Activated CD8-positive, alpha-beta T cell treated with anti-CD3 and anti-CD28 coated beads, Interleukin-2, amount 10 ng/mL, durations not matched to agents 7 days and 5 days (primary cell): ENCODE measurements at regions not wholly inside any gene's neighbourhood (a gene's known extent, or its start where the extent isn't known, plus 50 kb on each side); places are given as distances from the start of the nearest gene placed in this dataset.

ENCODE experiments used
- ATAC-seq: fragments of 150-1000 bp; cut with Tn5 transposase; one replicate; pipeline ENCODE4 v1.10.0; 2021; ENCODE audit warnings: moderate library complexity
- CTCF ChIA-PET: fragments of 350-600 bp; sonication (Branson Sonifier 250); formaldehyde crosslinking; loops from one replicate; lab custom pipeline; 2021; ENCODE audit warnings: antibody characterized with exemption; lab: Charles Lee
- POLR2A ChIA-PET: fragments of 350-600 bp; sonication (Branson Sonifier 250); formaldehyde crosslinking; loops from one replicate; lab custom pipeline; 2021; ENCODE audit warnings: antibody characterized with exemption; lab: Charles Lee
- DNase-seq: peaks from one replicate; pipeline ENCODE4 v3.0.0-alpha.2; 2020
- H3K27ac Mint-ChIP-seq: one replicate; pipeline ENCODE4 v1.8.0; 2021; ENCODE audit warnings: mild to moderate bottlenecking, mixed read lengths
- H3K27me3 Mint-ChIP-seq: one replicate; pipeline ENCODE4 v1.8.0; 2021; ENCODE audit warnings: low read depth, mixed read lengths
- H3K36me3 Mint-ChIP-seq: one replicate; pipeline ENCODE4 v1.8.0; 2021; ENCODE audit warnings: low read depth, mixed read lengths
- H3K4me1 Mint-ChIP-seq: one replicate; pipeline ENCODE4 v1.8.0; 2021; ENCODE audit warnings: low read depth, mixed read lengths
- H3K4me3 Mint-ChIP-seq: one replicate; pipeline ENCODE4 v1.8.0; 2021; ENCODE audit warnings: mild to moderate bottlenecking, mixed read lengths
- H3K9me3 Mint-ChIP-seq: one replicate; pipeline ENCODE4 v1.8.0; 2022; ENCODE audit warnings: mixed read lengths; ENCODE audit not compliant: insufficient read depth

GRCh38 chr15:98257290-98257689 is 296.8 kb downstream of the ARRDC4 start:
- CTCF ChIA-PET, result no interaction called here
- H3K27me3 Mint-ChIP-seq, result no peaks in the 10 kb centered on the region
- no peak overlapping the region for H3K4me3 Mint-ChIP-seq
- DNase-seq (no peak), ATAC-seq (no peak)
- no peaks in the 10 kb centered on the region for H3K4me1 Mint-ChIP-seq
- POLR2A ChIA-PET, result no interaction called here
- no peaks in the 10 kb centered on the region for H3K36me3 Mint-ChIP-seq
- no peaks in the 10 kb centered on the region for H3K9me3 Mint-ChIP-seq
- no peak overlapping the region for H3K27ac Mint-ChIP-seq

- Mint-ChIP-seq H3K27ac (no peak overlapping the region), H3K27me3 (no peaks in the 10 kb centered on the region), H3K4me1 (no peaks in the 10 kb centered on the region), H3K4me3 (no peak overlapping the region), H3K36me3 (no peaks in the 10 kb centered on the region), H3K9me3 (peaks cover 5% of the 10 kb centered on the region)
- no peak for ATAC-seq
- ChIA-PET CTCF (interaction anchor here (0.6 kb wide), 1 partner anchor 80 kb away, joined by 3 read pairs; no protein-coding TSS in a partner anchor), POLR2A (no interaction called here)
- DNase-seq, result no peak
Observed at GRCh38 chr15:98263787-98264186, 303.3 kb downstream of the ARRDC4 start.

- H3K27ac Mint-ChIP-seq, result no peak overlapping the region
- no peak for ATAC-seq
- no peaks in the 10 kb centered on the region for H3K36me3 Mint-ChIP-seq
- ChIA-PET CTCF (no interaction called here), POLR2A (no interaction called here)
- no peaks in the 10 kb centered on the region for H3K27me3 Mint-ChIP-seq
- H3K4me3 Mint-ChIP-seq, result no peak overlapping the region
- no peaks in the 10 kb centered on the region for H3K4me1 Mint-ChIP-seq
- DNase-seq, result no peak
- H3K9me3 Mint-ChIP-seq, result peaks cover 5% of the 10 kb centered on the region
Observed at GRCh38 chr15:98266295-98266694, 305.8 kb downstream of the ARRDC4 start.

DNA sequence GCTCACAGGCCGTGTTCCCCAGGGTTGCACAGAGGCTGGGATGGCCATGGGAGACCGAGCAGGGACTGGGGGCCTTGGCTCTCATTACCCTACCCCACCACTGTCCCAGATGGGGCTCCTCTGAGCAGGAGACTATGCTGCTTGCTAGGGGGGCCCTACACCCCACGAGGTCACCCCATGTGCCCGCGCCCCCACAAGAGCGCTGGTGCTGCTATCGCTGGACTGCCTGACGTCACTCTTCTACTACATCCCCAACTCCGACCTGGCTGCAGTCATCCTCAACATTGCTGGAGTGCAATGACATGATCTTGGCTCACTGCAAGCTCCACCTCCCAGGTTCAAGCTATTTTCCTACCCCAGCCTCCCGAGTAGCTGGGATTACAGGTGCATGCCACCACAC is 307.7 kb downstream of the ARRDC4 start:
- Mint-ChIP-seq H3K9me3 (peaks cover 5% of the 10 kb centered on the region), H3K4me3 (no peak overlapping the region), H3K27me3 (no peaks in the 10 kb centered on the region), H3K36me3 (no peaks in the 10 kb centered on the region), H3K4me1 (no peaks in the 10 kb centered on the region), H3K27ac (no peak overlapping the region)
- ChIA-PET CTCF (no interaction called here), POLR2A (no interaction called here)
- no peak for DNase-seq
- no peak for ATAC-seq

- POLR2A ChIA-PET, result no interaction called here
- CTCF ChIA-PET, result no interaction called here
- Mint-ChIP-seq H3K27ac (no peak overlapping the region), H3K27me3 (no peaks in the 10 kb centered on the region), H3K4me3 (no peak overlapping the region), H3K4me1 (no peaks in the 10 kb centered on the region), H3K9me3 (no peaks in the 10 kb centered on the region), H3K36me3 (no peaks in the 10 kb centered on the region)
- DNase-seq, result no peak
- no peak for ATAC-seq
Observed at GRCh38 chr15:98272625-98273024, 312.1 kb downstream of the ARRDC4 start.

DNA sequence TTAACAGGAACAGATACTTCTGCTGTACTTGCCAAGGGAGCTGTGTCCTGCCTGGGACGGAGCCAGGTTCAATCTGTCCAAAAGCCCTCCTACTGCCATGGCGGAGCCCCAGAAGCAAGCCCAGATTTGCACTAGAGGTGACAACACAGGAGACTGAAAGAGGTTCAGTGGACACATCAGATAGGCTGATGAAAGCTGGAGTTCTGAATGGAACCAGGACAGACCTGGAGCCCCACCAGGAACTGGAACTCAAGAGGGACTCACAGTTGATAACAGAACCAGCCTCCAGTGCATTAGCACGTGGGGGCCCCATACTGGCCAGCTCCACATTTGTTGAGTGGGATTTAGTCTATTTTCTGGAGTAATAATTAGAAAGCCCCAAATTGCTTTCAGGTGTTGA is 315.5 kb downstream of the ARRDC4 start:
- CTCF ChIA-PET, result no interaction called here
- Mint-ChIP-seq H3K27ac (no peak overlapping the region), H3K27me3 (no peaks in the 10 kb centered on the region), H3K4me3 (no peak overlapping the region), H3K4me1 (no peaks in the 10 kb centered on the region), H3K9me3 (no peaks in the 10 kb centered on the region), H3K36me3 (no peaks in the 10 kb centered on the region)
- ATAC-seq, result no peak
- POLR2A ChIA-PET, result no interaction called here
- no peak for DNase-seq

- Mint-ChIP-seq H3K27ac (no peak overlapping the region), H3K9me3 (no peaks in the 10 kb centered on the region), H3K36me3 (no peaks in the 10 kb centered on the region), H3K27me3 (no peaks in the 10 kb centered on the region), H3K4me1 (no peaks in the 10 kb centered on the region), H3K4me3 (no peak overlapping the region)
- CTCF ChIA-PET, result no interaction called here
- ATAC-seq (no peak), DNase-seq (no peak)
- POLR2A ChIA-PET, result no interaction called here
Observed at GRCh38 chr15:98277602-98278001, 317.1 kb downstream of the ARRDC4 start.

DNA sequence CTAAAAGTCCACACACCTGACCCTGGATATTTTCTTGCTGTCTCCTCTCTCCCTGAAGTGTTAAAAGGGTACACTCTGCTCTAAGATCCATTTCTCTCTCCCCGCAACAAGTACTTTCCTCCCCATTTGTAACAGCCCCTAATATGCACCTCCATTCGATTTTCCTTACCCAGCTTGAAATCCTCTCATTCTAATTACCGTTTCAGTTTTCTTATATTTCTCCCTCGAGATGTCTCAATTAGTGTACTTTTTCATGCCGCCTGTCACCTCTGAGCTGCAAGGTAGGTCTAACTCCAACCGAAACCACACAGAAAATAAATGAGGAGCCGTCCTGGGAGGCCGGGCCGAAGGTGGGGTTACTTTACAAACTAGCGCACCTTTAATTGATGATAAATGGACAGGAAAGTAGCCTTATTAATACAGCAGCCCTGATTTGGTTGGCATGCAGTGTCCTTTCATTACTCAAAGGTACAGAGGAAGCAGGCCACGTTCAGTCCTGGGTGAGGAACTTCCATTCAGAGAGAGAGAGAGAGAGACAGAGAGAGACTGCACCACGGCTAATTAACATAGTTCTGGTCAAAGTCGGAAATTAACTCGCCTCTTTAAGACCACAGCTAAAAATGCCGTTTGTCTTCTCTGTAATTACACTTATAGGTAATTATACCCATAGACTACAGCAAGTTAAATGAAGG is 319.9 kb downstream of the ARRDC4 start:
- Mint-ChIP-seq H3K27ac (no peak overlapping the region), H3K27me3 (no peaks in the 10 kb centered on the region), H3K4me1 (no peaks in the 10 kb centered on the region), H3K9me3 (no peaks in the 10 kb centered on the region), H3K4me3 (no peak overlapping the region), H3K36me3 (no peaks in the 10 kb centered on the region)
- ChIA-PET POLR2A (no interaction called here), CTCF (no interaction called here)
- ATAC-seq, result no peak
- no peak for DNase-seq

DNA sequence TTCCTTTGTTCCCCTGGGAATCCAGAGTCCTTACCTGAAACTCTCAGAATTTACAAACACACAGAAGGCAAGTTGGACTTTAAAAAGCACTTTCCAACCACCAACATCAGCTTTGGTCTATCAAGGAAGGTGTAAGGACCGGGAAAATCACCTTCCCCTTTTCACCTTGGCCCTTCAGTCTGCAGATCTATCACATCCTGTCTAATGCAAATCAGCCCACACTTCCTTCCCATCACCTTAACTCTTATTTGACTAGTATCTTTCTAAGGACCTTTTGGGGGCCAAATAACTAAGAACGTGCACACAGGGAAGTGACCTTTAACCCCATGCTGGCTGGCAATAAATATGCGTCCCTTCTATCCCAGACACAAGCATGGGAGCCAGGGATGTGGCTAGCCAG is 320.6 kb downstream of the ARRDC4 start:
- no peak for ATAC-seq
- no peaks in the 10 kb centered on the region for H3K27me3 Mint-ChIP-seq
- POLR2A ChIA-PET, result no interaction called here

DNA sequence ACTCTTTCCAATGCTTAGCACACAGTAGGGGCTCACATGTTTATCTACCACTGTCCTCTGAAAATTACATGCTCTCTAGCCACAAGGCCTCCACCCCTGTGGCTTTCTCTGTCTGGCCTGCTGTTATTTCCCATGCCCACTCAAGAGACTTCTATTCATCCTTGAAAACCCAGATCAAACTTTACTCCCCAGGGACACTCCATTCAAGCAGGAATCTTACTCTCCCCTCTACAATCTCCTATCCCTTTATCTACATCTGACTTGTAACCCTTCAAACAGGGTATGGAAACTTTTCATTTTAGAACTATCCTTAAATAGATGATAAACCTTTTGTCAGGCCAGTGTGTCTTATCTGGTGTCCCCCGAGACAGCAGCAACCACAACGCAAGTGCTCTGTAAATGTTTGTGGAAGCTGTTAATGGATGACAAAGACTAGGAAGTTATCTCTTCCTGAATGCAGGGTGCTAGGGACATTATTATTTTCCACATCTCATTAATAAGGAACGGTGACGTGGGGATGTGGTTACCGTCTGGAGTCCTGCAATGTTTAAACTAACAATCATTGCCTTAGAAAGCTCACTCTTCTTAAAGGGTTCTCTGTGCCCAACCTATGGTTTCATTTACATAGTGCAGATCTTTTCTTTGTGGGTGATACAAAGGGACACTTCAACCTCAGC is 322.3 kb downstream of the ARRDC4 start:
- ChIA-PET CTCF (no interaction called here), POLR2A (no interaction called here)
- Mint-ChIP-seq H3K9me3 (no peaks in the 10 kb centered on the region), H3K4me1 (no peaks in the 10 kb centered on the region), H3K36me3 (no peaks in the 10 kb centered on the region), H3K27ac (no peak overlapping the region), H3K4me3 (no peak overlapping the region), H3K27me3 (no peaks in the 10 kb centered on the region)
- DNase-seq (no peak), ATAC-seq (no peak)

More for the DNA sequence above, 320.6 kb downstream of the ARRDC4 start:
- Mint-ChIP-seq H3K9me3 (no peaks in the 10 kb centered on the region), H3K4me1 (no peaks in the 10 kb centered on the region), H3K27ac (no peak overlapping the region), H3K4me3 (no peak overlapping the region), H3K36me3 (no peaks in the 10 kb centered on the region)
- CTCF ChIA-PET, result no interaction called here
- DNase-seq, result no peak

DNA sequence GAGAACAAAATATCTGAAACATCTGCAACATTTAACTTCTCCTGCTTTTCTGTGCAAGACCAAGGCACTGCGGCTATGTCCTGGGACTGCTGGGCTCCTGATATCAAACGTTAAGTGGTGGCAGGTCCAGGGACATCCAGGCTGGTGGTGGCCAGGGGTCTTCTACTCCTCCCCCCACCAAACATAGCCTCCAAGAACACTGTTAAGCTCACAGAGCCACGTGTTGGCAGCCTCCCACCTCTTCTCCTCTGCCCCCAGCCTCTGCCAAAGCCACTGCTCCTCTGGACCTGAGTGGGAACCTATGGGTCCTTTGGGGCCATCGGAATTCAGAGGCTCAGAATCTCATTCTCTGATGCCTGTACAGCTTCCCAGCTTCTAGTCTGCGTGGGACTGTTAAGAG is 325.7 kb downstream of the ARRDC4 start:
- H3K27ac Mint-ChIP-seq, result no peak overlapping the region
- CTCF ChIA-PET, result no interaction called here
- H3K27me3 Mint-ChIP-seq, result no peaks in the 10 kb centered on the region
- H3K4me3 Mint-ChIP-seq, result no peak overlapping the region
- no peak for ATAC-seq
- H3K36me3 Mint-ChIP-seq, result no peaks in the 10 kb centered on the region
- POLR2A ChIA-PET, result no interaction called here
- no peaks in the 10 kb centered on the region for H3K4me1 Mint-ChIP-seq
- no peaks in the 10 kb centered on the region for H3K9me3 Mint-ChIP-seq
- DNase-seq, result no peak

DNA sequence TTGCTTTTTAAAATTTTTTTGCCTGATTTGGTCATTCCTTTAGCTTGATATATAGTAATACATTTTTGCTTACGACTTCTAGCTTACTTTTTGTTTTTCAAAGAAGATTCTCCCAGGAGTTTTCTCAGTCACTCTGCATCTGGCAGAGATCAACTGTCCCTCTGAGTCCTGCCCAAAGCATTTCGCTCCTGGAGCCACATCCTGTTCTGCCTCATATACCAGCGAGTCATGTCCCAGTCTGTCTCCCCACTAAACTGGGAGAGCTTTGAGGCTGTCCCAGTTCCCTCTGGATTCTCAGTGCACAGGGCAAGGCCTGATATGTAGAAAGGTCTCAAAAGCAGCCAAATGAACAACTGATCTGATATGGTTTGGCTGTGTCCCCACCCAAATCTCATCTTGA is 326.3 kb downstream of the ARRDC4 start:
- POLR2A ChIA-PET, result no interaction called here
- H3K27ac Mint-ChIP-seq, result no peak overlapping the region
- H3K36me3 Mint-ChIP-seq, result no peaks in the 10 kb centered on the region
- no peaks in the 10 kb centered on the region for H3K4me1 Mint-ChIP-seq
- no peaks in the 10 kb centered on the region for H3K9me3 Mint-ChIP-seq
- DNase-seq (no peak), ATAC-seq (no peak)
- H3K27me3 Mint-ChIP-seq, result no peaks in the 10 kb centered on the region
- H3K4me3 Mint-ChIP-seq, result no peak overlapping the region
- CTCF ChIA-PET, result no interaction called here
